HG03175 (cell line): ENCODE measurements at regions not wholly inside any gene's neighbourhood (a gene's known extent, or its start where the extent isn't known, plus 50 kb on each side); places are given as distances from the start of the nearest gene placed in this dataset.
"Not testable (repeated sequence)": the region's sequence is repeated elsewhere in the genome, so short reads cannot be mapped to it uniquely, and the experiment has no call there.

Source experiments
- ATAC-seq: cut with Tn5 transposase; IDR thresholded peaks from one replicate; pipeline ENCODE4 v1.9.1; 2021; ENCODE audit warnings: mild to moderate bottlenecking, moderate library complexity; ENCODE audit not compliant: unreplicated experiment

GRCh38 chr18:2144811-2145210, 426.5 kb downstream of the METTL4 start:
- ATAC-seq: no peak

- ATAC-seq: no peak
Observed at GRCh38 chr18:2146092-2146491, 425.2 kb downstream of the METTL4 start.

DNA sequence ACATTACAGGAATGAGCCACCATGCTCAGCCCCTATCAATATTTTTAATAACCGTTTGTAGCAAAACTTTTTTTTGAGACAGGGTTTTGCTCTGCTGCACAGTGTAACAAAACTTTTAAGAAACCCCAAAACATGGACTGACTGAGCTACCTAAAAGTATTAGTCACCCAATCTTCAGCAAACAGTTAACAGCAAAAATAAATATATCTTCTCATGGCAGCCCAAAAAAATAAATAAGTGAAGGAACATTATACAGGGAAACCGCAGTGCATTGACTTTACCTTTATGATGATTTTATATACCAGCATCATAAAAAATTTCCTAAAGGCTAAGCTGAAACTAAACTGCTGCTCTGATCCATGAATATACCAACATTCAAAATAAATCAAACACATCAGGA, 424.6 kb downstream of the METTL4 start:
- no peak for ATAC-seq

DNA sequence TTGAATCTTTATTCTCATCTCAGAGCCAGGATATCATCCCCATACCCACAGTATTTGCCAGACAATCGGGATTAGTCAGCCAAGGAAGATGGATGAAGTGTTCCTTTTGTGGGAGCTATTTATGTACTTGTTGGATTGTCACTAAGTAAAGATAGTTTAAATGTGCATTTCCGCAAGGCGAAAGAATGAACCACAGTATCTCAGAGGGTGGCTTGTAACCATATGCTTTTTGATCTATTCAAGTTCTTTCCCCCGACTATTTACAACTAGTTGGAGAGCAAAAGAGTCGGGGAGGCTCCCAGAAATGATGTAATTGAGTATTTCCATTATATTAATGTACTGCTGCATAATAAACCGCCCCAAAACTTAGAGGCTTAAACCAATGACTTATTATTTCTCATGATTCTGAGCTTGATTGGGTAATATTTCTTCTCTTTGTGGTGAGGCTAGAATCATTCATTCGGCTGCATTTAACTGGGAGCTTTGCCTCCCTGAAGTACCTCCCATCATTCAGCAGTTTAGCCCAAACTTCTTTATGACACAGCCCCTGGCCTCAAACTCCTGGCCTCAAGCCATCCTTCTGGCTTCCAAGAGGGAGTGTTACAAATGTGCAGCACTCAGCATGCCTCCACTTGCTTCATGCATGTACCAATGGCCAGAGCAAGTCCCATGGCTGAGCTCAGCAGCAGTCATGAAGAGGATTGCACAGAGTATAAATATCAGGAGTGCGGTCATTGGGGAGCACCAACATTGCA, 423.7 kb downstream of the METTL4 start:
- no peak for ATAC-seq

DNA sequence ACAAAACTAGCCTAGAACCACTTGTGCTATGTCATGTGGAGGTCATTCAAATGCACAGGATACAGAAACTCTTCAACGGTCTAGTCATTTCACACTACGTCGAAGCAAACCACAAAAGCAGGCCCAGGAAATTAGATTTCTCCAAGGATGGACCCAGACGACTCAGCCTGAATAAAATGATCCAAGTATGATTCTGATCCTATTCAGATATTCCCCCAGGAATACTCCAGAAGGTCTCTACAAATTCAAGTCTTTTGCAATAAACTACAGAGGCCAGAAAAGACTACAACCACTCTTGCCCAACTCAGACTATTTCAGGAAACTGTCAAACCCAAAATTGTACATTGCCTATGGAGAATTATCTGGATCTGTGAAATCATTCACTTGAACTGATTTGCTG, 422.5 kb downstream of the METTL4 start:
- no peak for ATAC-seq

DNA sequence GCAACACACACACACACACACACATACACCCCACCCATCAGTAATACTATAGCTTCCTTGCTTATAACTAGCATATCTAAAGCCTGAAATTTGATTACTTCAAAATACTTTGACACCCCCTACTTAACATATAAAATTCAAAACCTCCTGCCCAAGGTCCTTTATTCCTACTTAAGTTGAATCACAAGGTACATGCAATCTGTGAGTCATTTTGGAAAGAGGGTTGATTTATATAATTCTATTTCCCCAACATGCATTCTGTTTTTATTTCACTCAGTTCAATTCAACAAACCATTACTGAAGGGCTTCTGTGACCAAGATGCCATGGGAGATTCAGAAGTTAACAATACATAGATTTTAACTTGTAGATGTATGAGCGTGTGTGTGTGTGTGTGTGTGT, 420.7 kb downstream of the METTL4 start:
- ATAC-seq: no peak

- no peak for ATAC-seq
Observed at GRCh38 chr18:2154278-2154677, 417.0 kb downstream of the METTL4 start.

DNA sequence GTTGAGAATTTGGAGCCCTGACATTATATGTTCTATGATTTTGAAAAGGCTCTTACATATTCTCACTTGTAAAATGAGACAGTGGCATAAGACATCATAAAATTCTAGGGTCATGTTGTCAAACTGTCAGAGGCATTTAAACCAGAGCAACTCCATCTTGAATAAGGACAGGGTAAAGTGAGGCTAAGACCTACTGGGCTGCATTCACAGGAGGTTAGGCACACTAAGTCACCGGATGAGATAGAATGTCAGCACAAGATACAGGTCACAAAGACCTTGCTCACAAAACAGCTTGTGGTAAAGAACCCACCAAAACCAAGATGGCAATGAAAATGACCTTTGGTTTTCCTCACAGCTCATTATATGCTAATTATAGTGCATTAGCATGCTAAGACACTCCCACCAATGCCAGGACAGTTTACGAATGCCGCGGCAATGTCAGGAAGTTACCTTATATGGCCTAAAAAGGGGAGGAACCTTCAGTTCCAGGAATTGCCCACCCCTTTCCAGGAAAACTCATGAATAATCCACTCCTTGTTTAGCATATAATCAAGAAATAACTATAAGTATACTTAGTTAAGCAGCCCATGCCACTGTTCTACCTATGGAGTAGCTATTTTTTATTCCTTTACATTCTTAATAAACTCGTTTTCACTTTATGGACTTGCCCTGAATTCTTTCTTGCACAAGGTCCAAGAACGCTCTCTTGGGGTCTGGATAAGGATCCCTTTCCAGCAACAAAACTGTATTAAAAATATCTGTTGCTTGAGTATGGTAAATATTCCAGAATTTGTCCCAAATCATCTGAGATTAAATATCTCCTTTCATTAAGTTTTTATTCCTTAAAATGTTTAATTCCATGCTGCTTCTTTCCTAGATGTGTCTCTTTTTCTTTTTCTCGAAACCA, 406.4 kb downstream of the METTL4 start:
- ATAC-seq: no peak

DNA sequence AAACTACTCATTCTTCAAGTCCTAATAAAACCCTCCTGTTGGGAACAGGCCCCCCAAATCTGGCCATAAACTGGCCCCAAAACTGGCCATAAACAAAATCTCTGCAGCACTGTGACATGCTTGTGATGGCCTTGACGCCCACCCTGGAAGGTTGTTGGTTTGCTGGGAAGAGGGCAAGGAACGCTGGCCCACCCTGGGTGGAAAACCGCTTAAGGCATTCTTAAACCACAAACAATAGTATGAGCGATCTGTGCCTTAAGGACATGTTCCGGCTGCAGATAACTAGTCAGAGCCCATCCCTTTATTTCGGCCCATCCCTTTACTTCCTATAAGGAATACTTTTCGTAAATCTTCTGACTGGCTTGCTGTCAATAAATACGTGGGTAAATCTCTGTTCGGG, 404.4 kb downstream of the METTL4 start:
- ATAC-seq: not testable (repeated sequence)

DNA sequence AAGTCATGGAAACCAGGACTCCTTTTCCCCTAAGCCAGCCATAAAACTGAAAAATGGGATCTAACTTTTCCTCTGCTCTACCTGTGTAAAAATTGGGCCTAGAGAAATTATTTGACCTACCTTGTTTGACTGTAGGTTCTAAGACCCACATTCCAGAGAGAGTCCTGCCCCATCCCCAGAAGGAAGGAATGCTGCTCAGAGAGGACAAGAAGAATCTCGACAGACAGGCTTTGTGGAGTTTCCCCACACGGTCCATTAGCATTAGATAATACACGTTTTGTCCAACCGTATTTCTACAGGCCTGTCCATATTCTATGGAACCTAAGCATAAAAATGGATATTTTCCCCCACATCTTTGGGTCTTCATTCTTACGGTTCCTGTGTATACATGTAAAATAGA, 403.3 kb downstream of the METTL4 start:
- no peak for ATAC-seq

- ATAC-seq: no peak
Observed at GRCh38 chr18:2169656-2170055, 401.6 kb downstream of the METTL4 start.

DNA sequence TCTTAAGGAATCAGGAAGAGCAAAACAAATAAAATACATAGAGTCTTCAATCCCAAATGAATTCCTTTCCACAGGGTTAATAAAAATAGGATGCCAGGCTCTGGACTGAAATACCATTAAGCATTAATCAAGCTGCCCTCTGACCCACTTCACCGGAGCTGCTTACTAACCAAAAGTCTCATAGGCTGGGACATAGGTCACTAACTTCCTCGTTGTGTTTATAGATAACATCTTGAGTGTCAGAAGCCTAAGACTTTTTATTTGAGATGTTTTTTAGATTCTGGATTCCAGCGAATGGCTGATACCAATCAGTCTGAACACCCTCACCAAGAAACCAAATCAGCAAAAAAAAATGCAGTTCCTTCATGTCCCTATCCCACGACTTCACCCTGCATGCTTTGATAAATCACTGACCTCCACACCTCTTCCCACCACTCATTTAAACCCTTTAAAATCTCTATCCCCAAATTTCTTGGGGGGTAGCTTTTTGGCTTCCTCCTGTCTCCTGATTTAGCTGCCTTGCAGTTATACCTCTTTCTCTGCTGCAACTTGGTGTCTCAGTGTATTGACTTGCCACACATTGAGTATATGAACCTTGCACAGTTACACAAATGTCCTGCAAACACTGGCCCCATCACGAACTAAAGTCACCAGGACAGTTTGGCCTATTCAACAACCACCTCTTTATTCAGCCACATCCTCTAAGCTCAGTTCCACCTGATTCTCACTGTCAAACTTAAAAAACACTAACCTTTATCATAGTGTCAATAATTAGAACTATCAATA, 399.3 kb downstream of the METTL4 start:
- ATAC-seq: no peak

- no peak for ATAC-seq
Observed at GRCh38 chr18:2172881-2173280, 398.4 kb downstream of the METTL4 start.

DNA sequence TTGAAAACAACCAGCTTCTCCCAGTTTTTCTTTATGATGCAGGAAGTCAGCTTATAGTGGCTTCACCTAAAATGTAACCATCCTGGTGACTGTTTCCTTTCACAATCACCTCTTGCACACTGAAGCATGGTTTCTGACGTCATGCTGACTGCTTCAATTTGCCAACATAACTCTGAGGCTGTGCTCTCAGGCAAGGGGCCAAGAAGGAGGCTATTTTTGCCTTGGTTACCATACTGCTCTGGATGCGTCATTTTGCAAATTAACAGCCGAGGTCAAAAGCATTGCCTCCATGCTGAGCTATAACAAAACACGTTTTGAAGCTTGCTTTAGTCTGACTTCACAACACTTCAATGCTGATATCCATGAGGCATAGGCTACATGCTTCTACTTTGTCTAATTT, 397.8 kb downstream of the METTL4 start:
- no peak for ATAC-seq

GRCh38 chr18:2178036-2178435, 393.3 kb downstream of the METTL4 start:
- ATAC-seq: no peak

GRCh38 chr18:2179498-2180183, 391.7 kb downstream of the METTL4 start:
- no peak for ATAC-seq

DNA sequence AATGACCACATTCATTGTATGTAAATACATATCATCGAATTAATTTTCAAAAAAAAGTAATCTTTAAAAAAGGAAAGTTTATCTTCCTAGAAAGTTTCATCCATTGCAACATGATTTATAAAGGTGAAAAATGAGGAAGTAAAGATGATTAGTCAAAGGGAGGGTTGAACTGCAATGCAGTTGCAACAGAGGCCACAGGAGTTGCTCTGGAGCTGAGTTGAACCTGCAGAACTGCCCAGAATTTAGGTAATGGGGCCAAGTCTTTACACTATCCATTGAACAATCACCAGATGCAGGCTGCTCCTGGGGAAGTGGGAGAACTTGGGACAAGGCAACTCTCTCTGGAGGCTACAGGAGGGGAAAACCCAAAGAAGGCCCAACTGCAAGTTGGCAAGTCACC, 390.7 kb downstream of the METTL4 start:
- ATAC-seq: no peak

GRCh38 chr18:2183432-2183831, 387.9 kb downstream of the METTL4 start:
- ATAC-seq: no peak

- ATAC-seq: no peak
Observed at GRCh38 chr18:2186967-2187366, 384.3 kb downstream of the METTL4 start.

DNA sequence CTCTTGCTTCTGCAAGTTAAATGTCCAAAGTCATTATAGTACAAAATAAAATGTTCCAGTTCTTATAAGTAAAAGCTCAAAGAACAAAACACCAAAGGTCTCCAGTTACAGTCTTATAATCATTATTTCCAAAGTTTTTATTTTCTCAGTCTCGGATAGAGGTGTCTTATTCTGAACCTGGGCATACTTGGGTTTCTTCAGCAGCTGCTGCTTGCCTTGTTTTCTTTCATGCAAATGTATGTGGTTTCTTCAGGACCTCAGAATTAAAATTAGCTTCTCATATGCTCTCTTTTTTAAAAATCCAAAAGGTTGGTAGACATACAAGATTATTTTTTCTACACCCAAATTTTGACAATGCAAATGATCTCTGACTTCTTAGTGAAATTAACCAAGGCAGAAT, 383.0 kb downstream of the METTL4 start:
- no peak for ATAC-seq
